SU-DHL-6 (cell line): ENCODE measurements at regions not wholly inside any gene's neighbourhood (a gene's known extent, or its start where the extent isn't known, plus 50 kb on each side); places are given as distances from the start of the nearest gene placed in this dataset.

ENCODE experiments used
- H2AFZ ChIP-seq: fragments of 200-600 bp; sonication (generic); 2 replicates; pipeline ENCODE4 v1.6.1; 2014; ENCODE audit warnings: low read depth, mild to moderate bottlenecking, moderate library complexity, mixed read lengths, antibody characterized with exemption, low read length; ENCODE audit not compliant: severe bottlenecking
- H3F3A ChIP-seq: fragments of 200-600 bp; shearing (Covaris generic); 2 replicates; pipeline ENCODE4 v1.6.0; 2016; ENCODE audit warnings: antibody characterized with exemption, mild to moderate bottlenecking; ENCODE audit not compliant: insufficient read depth
- H3K27ac ChIP-seq: fragments of 200-600 bp; sonication (generic); 2 replicates; pipeline ENCODE4 v1.5.1; 2016; ENCODE audit warnings: low read depth, mild to moderate bottlenecking, low read length, moderate library complexity, mixed read lengths
- H3K27me3 ChIP-seq: fragments of 200-600 bp; sonication (generic), shearing (Covaris generic); 2 replicates; pipeline ENCODE4 v1.6.0; 2014; ENCODE audit warnings: mild to moderate bottlenecking, low read length
- H3K36me3 ChIP-seq: fragments of 200-600 bp; sonication (generic); 2 replicates; pipeline ENCODE4 v1.6.1; 2014; ENCODE audit warnings: mild to moderate bottlenecking, low read length, mixed read lengths
- H3K4me2 ChIP-seq: fragments of 300-600, 200-600 bp; shearing (Covaris generic), sonication (generic); 2 replicates; pipeline ENCODE4 v1.6.0; 2014; ENCODE audit warnings: low read length, low read depth, mild to moderate bottlenecking; ENCODE audit not compliant: poor library complexity, severe bottlenecking
- H3K4me3 ChIP-seq: fragments of 200-600 bp; sonication (generic); 2 replicates; pipeline ENCODE4 v1.5.1; 2014; ENCODE audit warnings: antibody characterized with exemption, low read length, mild to moderate bottlenecking, mixed read lengths; ENCODE audit not compliant: insufficient read depth, poor library complexity, severe bottlenecking
- H3K79me2 ChIP-seq: fragments of 200-600 bp; sonication (generic); 2 replicates; pipeline ENCODE4 v1.6.1; 2014; ENCODE audit warnings: mild to moderate bottlenecking, low read length, moderate library complexity; ENCODE audit not compliant: insufficient read depth
- H3K9ac ChIP-seq: fragments of 200-600 bp; sonication (generic); 2 replicates; pipeline ENCODE4 v1.7.0; 2014; ENCODE audit warnings: mild to moderate bottlenecking, low read length
- H3K9me2 ChIP-seq: fragments of 200-600 bp; sonication (generic); replicated peaks from 2 replicates; pipeline ENCODE4 v1.6.1; 2014; ENCODE audit warnings: low read length; ENCODE audit not compliant: insufficient read depth
- H3K9me3 ChIP-seq: fragments of 200-600 bp; sonication (generic); 2 replicates; pipeline ENCODE4 v1.6.1; 2014; ENCODE audit warnings: low read length, mixed read lengths; ENCODE audit not compliant: insufficient read depth
- H4K20me1 ChIP-seq: fragments of 200-600 bp; sonication (generic); 2 replicates; pipeline ENCODE4 v1.6.1; 2014; ENCODE audit warnings: low read depth, mild to moderate bottlenecking, antibody characterized with exemption, low read length, moderate library complexity, mixed read lengths
- CTCF ChIP-seq: fragments of 200-600 bp; sonication (generic); IDR thresholded peaks from one replicate; pipeline ENCODE4 v1.5.1; 2017; ENCODE audit warnings: antibody characterized with exemption, mild to moderate bottlenecking, low read length, moderate library complexity; ENCODE audit not compliant: insufficient read depth, poor library complexity, severe bottlenecking
- EZH2phosphoT487 ChIP-seq: fragments of 200-600 bp; sonication (generic), shearing (Covaris generic); conservative IDR thresholded peaks from 2 replicates; pipeline ENCODE4 v1.6.1; 2018; ENCODE audit warnings: mild to moderate bottlenecking, antibody characterized with exemption, low read length, moderate library complexity, mixed read lengths

GRCh38 chr18:33844232-33844631 lies 266.2 kb downstream of the ASXL3 start:
- no peaks in the 10 kb centered on the region for H3K27me3 ChIP-seq
- H3K79me2 ChIP-seq = no peaks in the 10 kb centered on the region
- no peak overlapping the region for H2AFZ ChIP-seq
- H3K27ac ChIP-seq = no peak overlapping the region
- no peak overlapping the region for H3K9ac ChIP-seq
- H3K9me2 ChIP-seq = no peaks in the 10 kb centered on the region
- TF ChIP-seq EZH2phosphoT487 = no peak
- TF ChIP-seq CTCF = no peak
- no peaks in the 10 kb centered on the region for H4K20me1 ChIP-seq
- no peaks in the 10 kb centered on the region for H3K36me3 ChIP-seq
- H3K9me3 ChIP-seq = no peaks in the 10 kb centered on the region
- H3K4me2 ChIP-seq = no peak overlapping the region
- no peak overlapping the region for H3K4me3 ChIP-seq
- no peaks in the 10 kb centered on the region for H3F3A ChIP-seq

- no peaks in the 10 kb centered on the region for H3K9me3 ChIP-seq
- H2AFZ ChIP-seq = no peak overlapping the region
- no peaks in the 10 kb centered on the region for H3F3A ChIP-seq
- H3K9me2 ChIP-seq = no peaks in the 10 kb centered on the region
- H3K27ac ChIP-seq = no peak overlapping the region
- H4K20me1 ChIP-seq = no peaks in the 10 kb centered on the region
- no peak overlapping the region for H3K4me2 ChIP-seq
- H3K4me3 ChIP-seq = no peak overlapping the region
- H3K9ac ChIP-seq = no peak overlapping the region
- no peaks in the 10 kb centered on the region for H3K27me3 ChIP-seq
- no peaks in the 10 kb centered on the region for H3K36me3 ChIP-seq
- TF ChIP-seq CTCF (no peak), EZH2phosphoT487 (no peak)
- no peaks in the 10 kb centered on the region for H3K79me2 ChIP-seq
Observed at GRCh38 chr18:33841221-33841967, 263.4 kb downstream of the ASXL3 start.

GRCh38 chr18:33840212-33840593 lies 262.2 kb downstream of the ASXL3 start:
- no peak overlapping the region for H3K4me2 ChIP-seq
- TF ChIP-seq EZH2phosphoT487 = no peak
- TF ChIP-seq CTCF = no peak
- H3K36me3 ChIP-seq = no peaks in the 10 kb centered on the region
- no peaks in the 10 kb centered on the region for H3K9me3 ChIP-seq
- no peak overlapping the region for H2AFZ ChIP-seq
- H3K27ac ChIP-seq = no peak overlapping the region
- no peak overlapping the region for H3K9ac ChIP-seq
- no peaks in the 10 kb centered on the region for H4K20me1 ChIP-seq
- no peaks in the 10 kb centered on the region for H3K27me3 ChIP-seq
- no peaks in the 10 kb centered on the region for H3K9me2 ChIP-seq
- H3K4me3 ChIP-seq = no peak overlapping the region
- H3K79me2 ChIP-seq = no peaks in the 10 kb centered on the region
- no peaks in the 10 kb centered on the region for H3F3A ChIP-seq
